ACHN (cell line): ENCODE measurements at regions not wholly inside any gene's neighbourhood (a gene's known extent, or its start where the extent isn't known, plus 50 kb on each side); places are given as distances from the start of the nearest gene placed in this dataset.

Experiments used
- DNase-seq: peaks from one replicate; pipeline ENCODE4 v3.0.0-alpha.2; 2015
- in situ Hi-C: cut with HindIII; loops from 2 replicates; pipeline ENCODE4 v1.10.0; 2017; ENCODE audit warnings: low sequenced_read_pairs, low pct_ligation_motif_present, low pct_unique_long_range_greater_than_20kb

GRCh38 chr22:48594016-48594756 lies 1233.5 kb downstream of the BRD1 start:
- in situ Hi-C loops: no loop called here
- DNase-seq: no peak

- in situ Hi-C loops: no loop called here
- DNase-seq: no peak
Measured at GRCh38 chr22:48593551-48593950, 1234.1 kb downstream of the BRD1 start.

- in situ Hi-C loops: no loop called here
- no peak for DNase-seq
Measured at GRCh38 chr22:48592931-48593330, 1234.7 kb downstream of the BRD1 start.

GRCh38 chr22:48592488-48592887 lies 1235.2 kb downstream of the BRD1 start:
- in situ Hi-C loops: no loop called here
- no peak for DNase-seq

- DNase-seq: no peak
- in situ Hi-C loops: no loop called here
Measured at GRCh38 chr22:48592066-48592345, 1235.7 kb downstream of the BRD1 start.

GRCh38 chr22:48591286-48592065 lies 1236.2 kb downstream of the BRD1 start:
- no peak for DNase-seq
- in situ Hi-C loops: no loop called here

GRCh38 chr22:48589901-48590300 lies 1237.8 kb downstream of the BRD1 start:
- no peak for DNase-seq
- in situ Hi-C loops: no loop called here

- no peak for DNase-seq
- in situ Hi-C loops: no loop called here
Measured at GRCh38 chr22:48588878-48589450, 1238.7 kb downstream of the BRD1 start.

- in situ Hi-C loops: no loop called here
- no peak for DNase-seq
Measured at GRCh38 chr22:48588151-48588877, 1239.4 kb downstream of the BRD1 start.

GRCh38 chr22:48587236-48587865 lies 1240.3 kb downstream of the BRD1 start:
- no peak for DNase-seq
- in situ Hi-C loops: no loop called here

- in situ Hi-C loops: no loop called here
- no peak for DNase-seq
Measured at GRCh38 chr22:48586799-48587185, 1240.9 kb downstream of the BRD1 start.

- in situ Hi-C loops: no loop called here
- DNase-seq: no peak
Measured at GRCh38 chr22:48585916-48586798, 1241.5 kb downstream of the BRD1 start.

GRCh38 chr22:48584170-48584569 lies 1243.5 kb downstream of the BRD1 start:
- in situ Hi-C loops: no loop called here
- DNase-seq: no peak

GRCh38 chr22:48581796-48582469 lies 1245.7 kb downstream of the BRD1 start:
- no peak for DNase-seq
- in situ Hi-C loops: no loop called here

GRCh38 chr22:48581205-48581766 lies 1246.4 kb downstream of the BRD1 start:
- DNase-seq: no peak
- in situ Hi-C loops: no loop called here

GRCh38 chr22:48580481-48580970 lies 1247.1 kb downstream of the BRD1 start:
- in situ Hi-C loops: no loop called here
- DNase-seq: no peak

GRCh38 chr22:48579928-48580309 lies 1247.8 kb downstream of the BRD1 start:
- in situ Hi-C loops: no loop called here
- DNase-seq: no peak
